ENCODE measurements at regions not wholly inside any gene's neighbourhood (a gene's known extent, or its start where the extent isn't known, plus 50 kb on each side); places are given as distances from the start of the nearest gene placed in this dataset.

GRCh38 chr12:78799649-78800048, 64.9 kb upstream of the SYT1 start:
- intact Hi-C loops (cut with micrococcal nuclease): no loop called here
- Histone ChIP-seq H3K4me2 (ENCODE audit: insufficient read depth, low read length) (no peak overlapping the region), H3K4me1 (ENCODE audit: control insufficient read depth, extremely low read depth, insufficient read depth, low read length) (no peaks in the 10 kb centered on the region), H2AFZ (ENCODE audit: low read depth, low read length) (no peak overlapping the region), H3K36me3 (ENCODE audit: control insufficient read depth in 2 of 2, extremely low read depth in 1 of 2, insufficient read depth in 2 of 2, low read length in 2 of 2) (no peaks in the 10 kb centered on the region), H3K9ac (replicated peaks; ENCODE audit: extremely low read depth, insufficient read depth, low read length) (no peak overlapping the region), H3K4me3 (replicated peaks in 1 of 3; ENCODE audit: insufficient read depth in 1 of 3, low read depth in 1 of 3, low read length in 3 of 3) (no peak overlapping the region), H3K27me3 (ENCODE audit: control insufficient read depth in 2 of 2, insufficient read depth in 2 of 2, low read length in 2 of 2) (no peaks in the 10 kb centered on the region), H4K20me1 (replicated peaks; ENCODE audit: control insufficient read depth, extremely low read depth, insufficient read depth, low read length) (no peaks in the 10 kb centered on the region), H3K9me3 (replicated peaks; ENCODE audit: control insufficient read depth, insufficient read depth, low read length) (no peaks in the 10 kb centered on the region), H3K79me2 (ENCODE audit: control insufficient read depth, insufficient read depth, low read length) (no peaks in the 10 kb centered on the region), H3K9me1 (replicated peaks; ENCODE audit: control insufficient read depth, extremely low read depth, insufficient read depth, low read length) (no peaks in the 10 kb centered on the region), H3K27ac (ENCODE audit: insufficient read depth, low read depth, low read length) (no peak overlapping the region)
- peak; percentile 46 for FAIRE-seq
- dilution Hi-C loops (cut with MboI; ENCODE audit: extremely low pct_ligation_motif_present, low sequenced_read_pairs): no loop called here
- no TSS peak for BruUV-seq (replicated peaks)
- ChIA-PET POLR2A (no interaction called here), CTCF (no interaction called here)
- TF ChIP-seq FOS (IDR thresholded peaks at IDR 0.05; ENCODE audit: borderline replicate concordance, insufficient read depth, low read length) (no peak), POLR2A (IDR thresholded peaks at IDR 0.05; ENCODE audit: low read depth, low read length) (no peak), MYC (IDR thresholded peaks at IDR 0.05; ENCODE audit: low read depth, low read length) (no peak)
- DNase-seq (ENCODE audit: low read depth, low spot score): no peak

GRCh38 chr12:78802593-78802992, 62.0 kb upstream of the SYT1 start:
- Histone ChIP-seq H3K4me1 (ENCODE audit: control insufficient read depth, extremely low read depth, insufficient read depth, low read length) (no peaks in the 10 kb centered on the region), H3K4me3 (replicated peaks in 1 of 3; ENCODE audit: insufficient read depth in 1 of 3, low read depth in 1 of 3, low read length in 3 of 3) (no peak overlapping the region), H3K4me2 (ENCODE audit: insufficient read depth, low read length) (no peak overlapping the region), H3K27me3 (ENCODE audit: control insufficient read depth in 2 of 2, insufficient read depth in 2 of 2, low read length in 2 of 2) (no peaks in the 10 kb centered on the region), H3K79me2 (ENCODE audit: control insufficient read depth, insufficient read depth, low read length) (no peaks in the 10 kb centered on the region), H3K27ac (ENCODE audit: insufficient read depth, low read depth, low read length) (no peak overlapping the region), H4K20me1 (replicated peaks; ENCODE audit: control insufficient read depth, extremely low read depth, insufficient read depth, low read length) (no peaks in the 10 kb centered on the region), H3K9me3 (replicated peaks; ENCODE audit: control insufficient read depth, insufficient read depth, low read length) (no peaks in the 10 kb centered on the region), H2AFZ (ENCODE audit: low read depth, low read length) (no peak overlapping the region), H3K9me1 (replicated peaks; ENCODE audit: control insufficient read depth, extremely low read depth, insufficient read depth, low read length) (no peaks in the 10 kb centered on the region), H3K36me3 (ENCODE audit: control insufficient read depth in 2 of 2, extremely low read depth in 1 of 2, insufficient read depth in 2 of 2, low read length in 2 of 2) (no peaks in the 10 kb centered on the region), H3K9ac (replicated peaks; ENCODE audit: extremely low read depth, insufficient read depth, low read length) (no peak overlapping the region)
- BruUV-seq (replicated peaks): no TSS peak
- POLR2A ChIA-PET: no interaction called here
- DNase-seq (ENCODE audit: low read depth, low spot score): no peak
- TF ChIP-seq POLR2AphosphoS5 (IDR thresholded peaks at IDR 0.05; ENCODE audit: insufficient read depth, low read depth, low read length): no peak
- TF ChIP-seq CTCF (IDR thresholded peaks at IDR 0.05; ENCODE audit: extremely low read depth in 1 of 2, insufficient read depth in 1 of 2, low read depth in 1 of 2, low read length in 2 of 2): no peak
- TF ChIP-seq MYC (IDR thresholded peaks at IDR 0.05; ENCODE audit: low read depth, low read length): no peak
- no peak for TF ChIP-seq GATA2 (IDR thresholded peaks at IDR 0.05; ENCODE audit: insufficient read depth, insufficient read length, low read depth, low read length)
- TF ChIP-seq FOS (IDR thresholded peaks at IDR 0.05; ENCODE audit: borderline replicate concordance, insufficient read depth, low read length): no peak
- no peak for TF ChIP-seq MAX (IDR thresholded peaks at IDR 0.05; ENCODE audit: insufficient read depth, insufficient read length)
- TF ChIP-seq EZH2 (IDR thresholded peaks at IDR 0.05; ENCODE audit: borderline replicate concordance, low read depth, low read length, severe bottlenecking): no peak
- no peak for TF ChIP-seq POLR2A (IDR thresholded peaks at IDR 0.05; ENCODE audit: low read depth, low read length)
- TF ChIP-seq JUN (IDR thresholded peaks at IDR 0.05; ENCODE audit: borderline replicate concordance, insufficient read depth, insufficient read length, low read depth): no peak
- intact Hi-C loops (cut with micrococcal nuclease): no loop called here
- dilution Hi-C loops (cut with MboI; ENCODE audit: extremely low pct_ligation_motif_present, low sequenced_read_pairs): no loop called here
- CTCF ChIA-PET: interaction anchor here (0.9 kb wide), 3 partner anchors 9 to 332 kb away, joined by 3 read pairs; no protein-coding TSS in a partner anchor
- peak; percentile 48 for FAIRE-seq
